NCI-H2029 (cell line): ENCODE measurements at regions not wholly inside any gene's neighbourhood (a gene's known extent, or its start where the extent isn't known, plus 50 kb on each side); places are given as distances from the start of the nearest gene placed in this dataset.

Experiments used
- DNase-seq: peaks from one replicate; lab custom pipeline; 2025; lab: John Stamatoyannopoulos, UW

DNA sequence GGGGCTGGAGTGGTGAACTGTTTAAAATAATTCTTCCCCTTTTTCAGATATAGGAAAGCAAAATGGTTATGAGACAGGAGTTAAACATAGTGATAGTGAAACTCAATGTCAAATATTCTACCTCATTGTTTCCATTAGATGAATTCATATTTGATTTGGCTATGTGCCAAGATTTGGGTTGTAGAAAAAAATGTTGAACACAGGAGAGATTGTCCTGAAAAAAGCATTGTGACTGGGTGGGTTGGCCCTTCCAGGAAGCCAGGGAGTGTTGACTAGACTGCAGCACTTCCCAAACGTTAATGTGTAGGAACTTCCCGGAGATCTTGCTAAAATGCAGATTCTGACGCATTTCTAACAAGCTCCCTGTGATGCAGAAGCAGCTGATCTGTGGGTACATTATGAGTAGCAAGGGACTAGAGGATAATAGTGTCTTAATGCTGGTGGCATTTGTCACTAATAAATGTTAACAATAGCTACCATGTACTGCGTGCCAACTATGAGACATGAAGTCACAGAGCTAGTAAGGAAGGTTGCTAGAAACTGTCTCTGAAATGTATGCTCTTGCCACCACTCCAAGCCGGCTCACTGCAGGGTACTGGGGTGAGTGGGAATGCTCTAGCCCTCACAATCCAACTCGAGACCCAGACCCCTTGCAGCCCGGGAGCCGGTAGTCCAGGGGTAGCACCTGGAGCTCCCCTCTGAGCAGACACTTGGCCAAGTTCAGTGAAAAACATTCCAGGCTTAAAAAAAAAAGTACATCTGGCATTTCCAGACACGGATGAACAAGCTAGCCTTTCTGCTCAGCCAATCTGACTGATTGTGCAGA lies 120.6 kb downstream of the CD47 start:
- DNase-seq: peak; percentile 39

DNA sequence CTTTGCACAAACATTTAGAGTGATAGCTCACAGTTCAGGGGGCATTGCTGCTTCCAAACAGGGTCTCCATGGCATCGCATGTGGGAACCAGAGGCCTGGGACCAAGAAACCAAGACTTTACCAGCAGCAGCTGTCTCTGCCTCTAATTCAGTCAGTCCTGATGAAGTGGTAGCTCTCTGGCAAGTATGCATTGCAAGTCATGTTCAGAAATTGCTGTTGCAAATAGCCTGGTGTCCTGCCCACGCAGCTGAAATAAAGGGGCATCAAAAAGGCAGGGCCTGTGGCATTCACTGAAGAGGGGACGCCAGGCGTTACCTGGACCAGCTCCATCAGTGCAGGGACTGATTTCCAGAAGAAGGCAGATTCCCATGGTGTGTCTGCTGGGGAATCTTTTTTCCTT lies 121.3 kb downstream of the CD47 start:
- no peak for DNase-seq

DNA sequence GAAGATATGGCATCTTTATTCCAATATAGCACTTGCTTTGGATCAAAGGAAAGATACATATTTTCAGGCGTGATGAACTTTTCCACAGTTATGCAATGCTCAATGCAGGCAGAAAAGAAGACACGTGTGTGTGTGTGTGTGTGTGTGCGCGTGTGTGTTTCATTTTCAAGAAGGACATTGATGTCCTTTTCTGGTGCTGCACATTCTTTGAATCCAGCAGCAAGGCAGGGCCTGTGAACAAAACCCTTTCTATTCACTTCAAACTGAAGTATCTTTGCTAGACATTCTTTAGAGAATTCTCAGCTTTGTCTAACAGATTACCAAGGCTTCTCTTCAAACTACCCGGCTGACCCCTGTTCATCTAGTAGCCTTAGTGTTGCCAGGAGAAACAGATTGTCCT lies 124.6 kb downstream of the CD47 start:
- DNase-seq: no peak

DNA sequence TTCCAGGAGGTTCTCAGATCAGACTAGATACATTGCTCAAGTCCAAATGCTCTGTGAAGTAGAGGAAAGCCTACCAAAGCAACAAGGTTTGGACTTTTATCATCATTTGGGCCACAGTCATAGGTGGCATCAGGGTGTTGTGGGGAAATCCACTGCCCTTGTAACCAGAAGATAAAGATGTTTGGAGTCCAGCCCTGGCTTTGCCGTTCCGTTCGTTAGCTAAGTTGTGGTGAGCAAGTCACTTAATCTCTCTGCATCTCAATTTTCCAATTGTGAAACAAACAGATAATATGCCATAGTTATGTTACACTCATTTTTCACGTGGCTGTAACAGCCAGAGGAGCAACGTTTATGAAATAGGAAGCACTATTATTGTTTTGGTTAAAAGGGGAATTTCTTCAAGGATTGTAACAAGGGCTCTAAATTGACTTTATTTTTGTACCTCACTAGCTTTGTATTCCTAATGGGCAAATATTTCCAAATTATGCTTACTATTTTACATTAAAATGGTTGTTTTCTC lies 125.6 kb downstream of the CD47 start:
- DNase-seq: no peak

DNA sequence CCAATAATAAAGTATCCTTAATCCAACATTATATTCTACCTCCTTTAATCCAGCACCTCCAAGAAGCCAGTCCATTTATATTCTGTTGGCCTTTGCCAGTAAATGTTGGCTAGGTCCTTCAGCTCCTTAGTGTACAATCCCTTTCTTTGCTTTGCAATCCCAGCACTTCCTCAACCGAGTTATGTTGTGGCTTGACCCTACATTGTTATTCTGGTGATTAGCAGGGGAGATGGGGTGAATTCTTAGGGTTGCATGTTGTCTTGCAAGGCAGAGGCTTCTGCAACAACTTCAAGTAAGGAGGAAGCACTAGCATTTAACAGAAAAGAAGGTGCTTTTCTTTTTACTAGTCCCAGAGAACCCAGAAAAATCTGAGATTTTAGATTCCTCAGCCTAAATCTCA lies 127.2 kb downstream of the CD47 start:
- DNase-seq: no peak

DNA sequence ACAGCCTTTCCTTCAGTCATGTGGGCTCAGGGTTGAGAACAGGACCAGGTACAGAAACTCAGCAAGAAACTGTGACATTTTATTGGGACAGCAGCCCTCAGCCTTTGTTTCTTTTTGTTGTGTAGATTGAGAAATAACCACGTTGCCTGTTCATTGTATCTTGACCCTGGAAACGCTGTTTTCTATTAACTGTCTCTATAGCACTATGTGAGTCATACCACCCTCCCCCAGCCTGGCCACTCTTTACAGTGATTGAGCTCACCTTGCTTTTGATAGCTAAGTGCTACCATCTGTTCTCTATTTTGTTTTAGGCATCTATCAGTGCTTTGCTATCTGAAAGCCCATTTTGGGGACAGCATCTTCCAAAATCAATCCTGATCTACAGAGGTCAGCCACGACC lies 127.9 kb downstream of the CD47 start:
- DNase-seq: no peak

DNA sequence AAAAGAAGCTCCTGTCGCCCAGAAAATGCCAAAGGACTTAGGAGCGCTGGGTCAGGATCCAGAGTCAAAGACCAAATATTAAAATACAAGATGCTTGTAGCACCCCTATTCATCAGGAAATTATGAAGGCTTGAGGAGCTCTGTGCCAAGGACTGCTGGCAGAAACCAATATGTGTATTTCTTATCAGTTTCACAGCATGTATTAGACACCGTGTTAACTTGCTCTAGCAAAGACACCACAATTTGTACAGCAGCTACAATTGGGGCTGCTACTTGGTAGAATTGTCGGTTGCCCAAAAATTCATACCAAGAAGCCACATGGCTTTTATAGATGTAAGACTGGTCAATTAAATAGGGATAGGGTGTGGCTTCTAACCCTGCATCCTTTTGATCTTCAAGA lies 128.8 kb downstream of the CD47 start:
- DNase-seq: no peak

DNA sequence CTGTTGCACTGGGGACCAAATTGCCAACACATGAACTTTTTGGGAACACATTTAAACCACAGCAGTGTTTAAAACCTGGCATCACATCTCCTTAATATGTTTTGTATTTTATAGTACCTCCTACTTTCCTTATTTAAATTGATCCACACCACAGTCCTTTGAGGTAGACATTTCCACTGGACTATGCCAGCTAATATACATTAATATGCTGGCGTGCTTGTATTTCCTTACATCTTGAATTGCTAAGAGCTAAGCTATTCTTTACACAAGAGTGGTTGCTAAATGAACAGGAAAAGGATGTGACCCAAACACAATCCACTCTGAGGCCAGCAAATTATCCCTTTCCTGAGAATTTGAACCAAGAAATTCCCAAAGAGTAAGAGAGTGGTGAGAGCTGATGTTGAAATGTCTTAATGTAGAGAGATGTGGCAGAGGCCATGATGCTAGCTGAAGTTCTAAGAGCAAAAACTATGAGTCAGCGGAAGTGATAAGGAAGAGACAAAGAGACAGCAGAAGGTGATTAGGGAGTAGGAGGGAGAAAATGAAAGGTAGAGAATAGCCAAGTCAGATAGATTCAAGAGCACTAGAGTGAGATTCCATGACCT lies 131.2 kb downstream of the CD47 start:
- no peak for DNase-seq

DNA sequence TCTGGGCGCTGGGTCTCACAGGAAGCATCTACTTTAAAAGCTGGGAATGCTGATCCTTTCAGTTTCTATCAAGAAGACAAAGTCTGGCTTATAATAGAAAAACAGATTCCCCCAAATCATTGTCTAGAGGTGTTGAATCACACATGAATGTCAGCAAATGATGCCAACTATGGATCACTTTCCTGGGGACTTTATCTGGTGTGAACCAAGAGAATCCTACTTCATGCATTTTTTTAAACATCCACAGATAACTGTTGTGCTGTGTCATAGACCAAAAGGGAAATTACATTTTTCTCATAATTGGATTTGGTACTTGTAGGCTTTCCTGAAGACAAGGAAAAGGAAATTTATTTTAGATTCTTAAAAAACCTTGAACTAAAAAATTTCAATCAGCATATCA lies 132.7 kb downstream of the CD47 start:
- DNase-seq: no peak

DNA sequence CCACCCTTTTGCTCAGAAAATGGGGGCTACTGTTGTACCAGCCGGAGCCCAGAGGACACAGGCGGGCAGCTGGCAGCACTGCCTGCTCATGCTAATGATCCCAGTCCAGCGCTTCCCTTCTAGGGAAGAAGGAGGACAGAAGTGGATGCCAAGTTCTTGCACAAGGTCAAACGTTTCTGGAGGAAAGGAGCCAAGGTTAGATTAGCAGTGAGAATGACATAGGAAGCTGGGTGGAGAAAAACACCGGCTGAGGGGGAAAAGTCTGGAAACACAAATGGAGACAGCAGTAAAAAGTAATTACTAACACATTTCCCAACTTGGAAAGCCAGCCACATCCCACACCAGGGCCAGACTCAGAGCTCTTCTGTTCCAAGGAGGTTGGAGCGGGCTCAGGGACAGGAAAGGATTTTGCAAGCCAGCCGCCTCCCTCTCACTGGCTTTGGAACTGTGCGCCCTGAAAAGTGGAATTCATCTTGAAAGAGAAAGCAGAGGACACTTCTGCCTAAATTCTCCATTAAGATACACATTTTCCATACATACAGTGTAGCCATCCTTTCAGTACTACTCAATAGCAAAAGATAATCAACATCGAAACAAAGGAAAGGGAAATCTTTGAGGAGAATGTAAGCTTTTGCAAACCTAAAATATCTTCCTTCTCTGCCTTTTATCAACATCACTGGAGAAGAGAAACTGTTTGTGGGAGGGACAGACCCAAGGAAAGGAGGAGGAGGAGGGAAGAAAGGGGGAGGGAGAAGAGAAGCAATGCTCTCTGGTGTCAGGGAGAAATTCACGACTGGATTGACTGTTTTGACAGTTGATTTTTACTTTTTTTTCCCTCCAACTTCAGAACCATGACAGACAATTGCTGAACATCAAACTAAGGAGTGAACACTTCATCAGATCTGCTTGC lies 133.6 kb downstream of the CD47 start:
- no peak for DNase-seq

DNA sequence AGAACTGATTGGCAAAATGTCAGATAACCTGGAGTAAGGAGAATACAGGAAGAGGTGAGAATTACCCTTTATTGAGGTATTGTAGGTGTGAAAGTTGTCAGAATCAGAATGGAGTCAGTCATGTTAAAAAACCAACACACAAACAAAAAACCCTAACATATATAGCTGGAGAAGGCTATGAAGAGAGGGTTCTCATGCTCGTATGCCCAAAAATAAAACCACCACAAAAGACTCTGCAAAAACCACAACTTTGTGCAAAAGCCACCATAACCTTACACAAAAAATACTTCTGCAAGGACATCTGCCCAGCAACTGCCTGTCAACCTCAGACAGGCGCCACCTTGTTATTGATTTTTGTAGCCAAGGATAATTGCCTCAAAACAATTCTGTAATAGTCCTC lies 136.0 kb downstream of the CD47 start:
- DNase-seq: no peak

DNA sequence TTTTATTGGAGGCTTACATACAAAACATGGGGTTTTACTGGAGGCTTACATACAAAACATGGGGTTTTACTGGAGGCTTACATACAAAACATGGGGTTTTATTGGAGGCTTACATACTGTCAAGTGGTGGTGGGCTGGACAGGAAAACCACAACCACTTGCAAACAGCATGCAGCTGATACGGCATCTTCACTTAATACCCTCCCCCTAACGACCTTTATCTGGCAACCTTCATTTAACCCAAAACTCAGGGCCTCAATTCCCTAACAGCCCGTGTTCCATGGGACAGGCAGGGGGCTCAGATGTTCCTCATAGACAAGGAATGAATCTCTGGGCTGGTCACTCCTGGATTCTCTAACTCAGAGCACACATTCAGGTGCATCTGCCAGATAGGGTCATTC lies 137.1 kb downstream of the CD47 start:
- no peak for DNase-seq

DNA sequence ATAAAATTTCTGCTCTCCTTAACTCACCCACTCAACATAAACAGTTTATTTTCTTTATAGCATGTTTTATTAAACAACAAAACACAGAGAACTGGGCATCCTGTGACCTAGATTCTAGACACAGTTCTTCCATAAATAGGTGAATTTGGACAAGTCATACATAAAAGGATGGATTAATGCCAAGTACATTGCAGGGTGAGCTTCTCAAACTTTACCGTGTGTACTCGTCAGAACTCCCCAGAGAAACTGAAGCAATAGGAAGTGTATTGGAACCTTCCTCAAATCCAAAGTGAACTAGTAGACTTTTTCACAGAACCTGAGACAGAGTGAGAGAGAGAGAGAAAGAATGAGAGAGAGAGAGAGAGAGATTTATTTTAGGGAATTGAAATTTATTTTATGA lies 139.7 kb downstream of the CD47 start:
- DNase-seq: no peak

DNA sequence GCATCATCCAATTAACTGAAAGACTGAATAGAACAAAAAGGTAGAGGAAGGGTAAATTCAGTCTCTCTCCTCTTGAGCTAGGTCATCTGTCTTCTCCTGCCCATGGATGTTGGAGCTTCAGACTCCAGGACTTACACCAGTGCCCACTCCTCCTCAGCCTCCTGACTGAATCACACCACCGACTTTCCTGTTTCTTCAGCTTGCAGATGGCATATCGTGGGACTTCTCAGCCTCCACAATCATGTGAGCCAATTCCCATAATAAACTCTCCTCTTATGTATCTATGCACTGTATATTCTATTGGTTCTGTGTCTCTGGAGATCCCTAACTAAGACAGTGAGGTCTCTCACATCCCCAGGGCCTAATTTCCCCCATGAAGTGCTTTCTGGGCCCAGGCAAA lies 140.4 kb downstream of the CD47 start:
- no peak for DNase-seq

DNA sequence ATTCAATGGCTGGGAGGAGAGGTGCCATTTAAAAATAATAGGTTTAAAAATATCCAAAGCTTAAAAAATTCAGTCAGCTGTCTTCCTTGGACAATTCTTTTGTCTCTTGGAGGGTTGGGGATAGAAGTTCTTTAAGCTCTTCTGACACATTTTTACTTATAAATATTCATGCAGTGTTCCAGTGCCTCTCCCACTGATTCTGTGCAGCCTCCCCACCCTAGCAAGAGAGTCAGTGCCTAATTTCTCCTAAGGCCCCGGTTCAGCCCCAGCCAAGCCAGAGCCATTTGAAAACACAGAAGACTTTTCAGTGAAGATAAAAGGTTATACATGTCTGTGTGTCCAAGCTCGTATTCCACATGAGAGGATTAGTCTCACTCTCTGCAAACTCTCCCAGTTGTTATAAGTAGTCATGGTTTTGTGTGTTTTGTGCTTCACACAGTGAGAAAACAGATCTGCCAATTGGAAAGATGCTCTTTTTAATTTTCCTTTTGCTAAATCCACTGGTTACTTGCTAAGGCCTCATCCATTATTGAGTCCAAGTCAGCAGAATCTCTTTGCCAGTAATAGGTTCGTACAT lies 141.3 kb downstream of the CD47 start:
- no peak for DNase-seq

DNA sequence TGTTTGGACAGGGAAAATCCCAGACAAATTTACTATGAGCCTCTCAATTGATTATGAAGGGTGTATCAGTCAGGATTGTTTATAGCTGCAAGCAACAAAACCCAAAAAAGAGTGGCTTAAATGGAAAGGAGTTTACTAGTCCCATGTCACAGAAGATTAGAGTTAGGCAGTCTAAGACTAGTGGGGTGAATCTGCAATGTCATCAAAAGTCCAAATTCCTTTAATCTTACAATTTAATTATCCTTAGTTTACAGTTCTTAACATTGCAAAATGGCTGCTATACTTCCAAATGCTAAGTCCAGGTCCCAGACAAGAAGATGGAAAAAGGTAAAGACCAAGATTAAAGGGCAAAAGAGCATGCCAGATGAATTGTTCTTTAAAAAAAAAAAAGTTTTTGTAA lies 143.6 kb downstream of the CD47 start:
- no peak for DNase-seq

DNA sequence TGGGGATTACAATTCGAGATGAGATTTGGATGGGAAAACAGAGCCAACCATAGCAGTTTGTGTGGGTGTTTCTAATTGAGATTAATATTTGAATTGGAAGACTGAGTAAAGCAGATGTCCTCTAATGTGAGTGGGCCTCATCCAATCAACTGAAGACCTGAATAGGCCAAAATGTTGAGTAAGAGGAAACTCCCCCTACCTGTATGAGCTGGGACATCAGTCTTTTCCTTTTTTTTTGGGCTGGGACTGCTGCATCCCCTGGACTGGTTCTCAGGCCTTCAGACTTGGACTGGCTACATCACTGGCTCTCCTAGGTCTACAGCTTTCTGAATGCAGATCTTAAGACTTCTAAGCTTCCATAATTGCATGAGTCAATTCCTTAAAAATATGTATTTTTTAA lies 144.1 kb downstream of the CD47 start:
- no peak for DNase-seq

DNA sequence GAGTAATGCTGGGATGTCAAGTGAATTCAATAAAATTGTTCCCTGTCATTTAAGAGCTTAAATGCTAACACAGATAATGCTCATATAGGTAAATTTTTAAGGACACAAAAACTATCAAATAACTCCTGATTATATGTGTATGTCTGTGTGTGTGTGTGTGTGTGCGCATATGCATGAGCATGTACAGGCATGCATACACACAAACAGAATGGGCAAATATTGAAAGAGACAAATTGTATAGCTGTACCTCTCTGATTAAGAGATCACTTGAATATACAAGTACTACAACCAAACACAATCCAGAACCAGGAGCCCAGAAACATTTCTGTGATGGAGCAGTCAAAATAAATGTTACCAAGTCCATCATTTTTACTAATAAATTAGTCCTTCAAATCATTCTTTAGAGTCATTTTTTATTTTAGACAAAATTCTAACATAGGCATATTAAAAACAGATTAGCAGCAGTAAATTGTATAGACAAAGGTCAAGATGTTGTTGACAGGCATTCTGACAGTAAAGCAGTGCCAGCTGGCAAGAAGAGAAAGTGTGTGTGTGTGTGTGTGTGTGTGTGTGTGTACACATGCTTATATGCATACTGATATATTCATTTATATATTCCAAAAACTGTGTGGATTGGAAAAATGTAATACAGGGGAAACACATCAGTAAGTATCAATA lies 145.3 kb downstream of the CD47 start:
- DNase-seq: no peak

DNA sequence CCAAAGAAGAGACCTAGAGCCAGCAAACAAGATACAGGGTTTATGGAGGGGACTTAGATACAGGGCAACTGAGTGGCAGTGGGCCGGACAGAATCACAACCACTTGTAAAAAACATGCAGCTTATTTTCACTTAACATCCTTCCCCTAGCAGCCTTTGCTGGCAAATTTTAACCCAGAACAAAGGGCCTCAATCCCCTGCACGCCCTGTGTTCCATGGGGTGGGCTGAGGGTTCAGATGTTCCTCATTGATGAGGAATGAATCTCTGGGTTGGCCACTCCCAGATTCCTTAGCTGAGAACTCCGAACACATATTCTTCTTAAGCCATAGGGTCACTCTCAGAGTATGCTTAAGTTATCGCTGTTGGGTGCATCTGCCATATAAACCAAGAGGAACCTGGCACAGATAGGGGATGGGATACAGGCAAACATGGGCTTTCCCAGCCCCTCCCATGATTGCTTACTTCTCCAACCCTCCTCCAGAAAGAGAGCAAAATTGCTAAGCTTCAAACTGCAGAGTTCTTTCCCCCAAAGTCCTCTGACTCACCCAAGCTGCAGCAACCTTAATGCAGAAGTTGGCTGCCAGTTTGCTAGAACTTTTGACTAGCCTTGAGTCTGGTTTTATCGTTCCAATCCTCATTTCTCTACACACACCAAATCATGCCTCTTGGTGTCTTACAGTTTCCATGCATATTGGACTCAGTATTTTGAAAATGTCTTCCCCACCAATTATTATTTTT lies 146.9 kb downstream of the CD47 start:
- DNase-seq: no peak

DNA sequence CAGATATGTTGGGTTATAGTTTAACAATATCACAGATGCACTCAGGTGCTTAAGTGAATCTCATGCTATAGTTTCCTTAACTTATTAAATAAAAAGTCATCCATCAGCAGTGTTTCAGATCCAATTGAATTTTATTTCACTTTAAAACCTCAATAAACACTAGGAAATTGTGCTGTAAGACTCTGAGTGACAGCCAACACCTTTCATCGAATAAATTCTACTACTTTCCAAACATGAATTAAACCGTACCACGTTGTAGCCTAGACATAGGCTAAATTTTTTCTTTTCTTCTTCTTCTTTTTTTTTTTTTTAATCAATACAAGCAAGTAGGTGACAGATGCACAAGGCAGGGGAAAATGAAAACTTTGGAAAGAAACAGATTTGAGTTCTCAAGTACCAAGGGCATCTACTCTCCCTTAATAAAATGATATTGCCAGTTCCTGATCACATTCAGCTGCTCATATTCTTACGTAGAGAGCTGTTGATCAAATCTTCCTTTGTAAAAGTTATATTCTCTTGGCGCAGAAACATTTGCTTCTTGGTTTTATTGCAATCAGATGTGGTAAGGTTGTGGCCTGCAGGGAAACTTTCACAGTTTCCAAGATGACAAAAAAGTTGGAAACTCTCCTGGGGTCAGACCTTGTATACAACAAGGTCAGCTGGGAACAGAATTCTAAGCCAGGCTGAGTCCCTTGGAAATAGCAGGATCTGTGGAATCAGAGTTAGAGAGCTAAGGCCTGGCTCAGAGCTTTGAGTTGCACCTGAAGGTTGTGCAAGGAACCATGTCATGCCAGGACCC lies 147.7 kb downstream of the CD47 start:
- no peak for DNase-seq
